GM19468 (cell line): ENCODE measurements at regions not wholly inside any gene's neighbourhood (a gene's known extent, or its start where the extent isn't known, plus 50 kb on each side); places are given as distances from the start of the nearest gene placed in this dataset.

ENCODE experiments used
- ATAC-seq: cut with Tn5 transposase; IDR thresholded peaks from one replicate; pipeline ENCODE4 v1.9.1; 2021; ENCODE audit warnings: mild to moderate bottlenecking, moderate library complexity, moderate number of reproducible peaks; ENCODE audit not compliant: unreplicated experiment; ENCODE audit errors: extremely low read depth

DNA sequence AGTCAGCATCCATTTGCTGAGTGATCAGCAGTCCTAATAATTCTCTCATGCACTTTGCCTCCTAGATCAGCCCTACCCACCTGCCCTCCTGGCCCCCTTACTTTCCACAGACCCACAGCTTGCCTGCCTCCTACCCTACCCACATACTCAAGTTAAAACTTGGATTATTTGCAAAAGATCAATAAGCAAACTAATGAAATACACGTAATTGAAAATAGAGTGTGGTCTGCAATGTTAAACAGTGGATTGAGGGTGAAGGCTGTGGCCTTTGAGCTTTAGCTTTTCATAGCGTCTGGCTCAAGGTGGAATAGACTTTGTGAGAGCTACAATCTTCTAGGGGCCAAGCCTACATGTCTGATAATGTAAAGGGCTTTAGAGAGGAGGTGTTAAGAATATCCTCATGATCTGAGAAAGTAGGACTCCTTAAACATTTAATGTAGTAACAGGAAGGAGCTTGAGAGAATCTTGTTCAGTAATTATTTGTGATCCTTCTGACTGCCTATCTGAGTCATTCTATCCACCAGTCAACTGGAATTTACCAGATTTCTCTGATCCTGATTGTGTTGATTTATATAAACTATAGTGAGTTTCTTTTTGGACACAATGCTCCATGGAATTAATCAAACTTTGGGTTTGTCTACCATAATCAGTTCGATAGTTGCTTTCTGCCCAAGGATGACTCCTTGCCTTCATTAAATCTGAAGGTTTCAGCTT, 310.0 kb downstream of the HRH4 start:
- ATAC-seq = no peak

DNA sequence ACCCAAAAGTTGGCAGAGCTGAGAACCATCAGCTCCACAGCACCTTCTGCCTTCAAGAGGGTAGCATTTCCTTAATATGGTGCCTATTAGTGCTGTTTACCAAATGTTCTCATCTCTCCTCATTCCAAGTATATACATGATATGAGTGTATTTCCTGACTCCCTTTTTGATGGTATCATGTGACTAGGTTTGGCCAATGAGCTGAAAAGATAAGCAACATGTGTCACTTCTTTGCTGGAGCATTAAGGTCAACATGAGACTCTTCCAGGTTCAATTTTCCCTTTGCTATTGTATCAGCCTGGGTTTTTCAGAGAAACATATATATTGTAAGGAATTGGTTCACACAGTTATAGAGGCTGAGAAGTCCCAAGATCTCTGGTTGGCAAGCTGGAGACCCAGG, 310.9 kb downstream of the HRH4 start:
- ATAC-seq = no peak

DNA sequence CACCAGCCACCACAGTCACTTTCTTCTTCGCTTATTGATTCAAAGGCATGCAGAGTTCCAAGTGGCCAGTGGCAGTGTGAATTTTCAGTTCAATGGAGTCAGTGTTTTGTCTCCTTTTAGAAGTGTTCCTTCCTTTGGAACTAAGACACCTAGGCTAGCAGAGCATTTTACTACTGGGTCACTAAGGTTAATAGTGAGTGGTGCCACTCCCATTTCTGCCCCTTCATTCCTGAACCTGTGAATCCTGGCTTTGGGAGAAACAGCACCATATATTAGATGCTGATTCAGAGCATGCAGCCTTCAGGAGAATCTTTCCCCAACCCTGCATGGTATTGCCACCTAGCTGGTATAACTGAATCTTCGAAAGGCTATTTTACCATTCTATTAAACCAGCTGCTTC, 312.7 kb downstream of the HRH4 start:
- ATAC-seq = no peak

DNA sequence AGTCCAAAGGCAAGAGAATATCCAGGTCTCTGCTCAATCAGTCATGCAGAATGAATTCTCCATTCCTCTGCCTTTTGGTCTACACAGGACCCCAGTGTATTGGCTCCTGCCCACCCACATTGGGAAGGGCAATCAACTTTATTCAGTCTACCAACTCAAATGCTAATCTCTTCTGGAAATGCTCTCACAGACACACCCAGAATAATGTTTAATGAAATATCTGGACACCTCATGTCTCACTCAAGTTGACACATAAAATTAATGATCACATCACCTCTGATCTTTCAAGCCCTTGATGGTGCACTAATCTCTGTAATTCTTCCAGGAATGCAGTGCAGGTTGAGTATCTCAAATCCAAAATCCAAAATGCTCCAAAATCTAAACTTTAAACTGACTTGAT, 315.6 kb downstream of the HRH4 start:
- no peak for ATAC-seq

DNA sequence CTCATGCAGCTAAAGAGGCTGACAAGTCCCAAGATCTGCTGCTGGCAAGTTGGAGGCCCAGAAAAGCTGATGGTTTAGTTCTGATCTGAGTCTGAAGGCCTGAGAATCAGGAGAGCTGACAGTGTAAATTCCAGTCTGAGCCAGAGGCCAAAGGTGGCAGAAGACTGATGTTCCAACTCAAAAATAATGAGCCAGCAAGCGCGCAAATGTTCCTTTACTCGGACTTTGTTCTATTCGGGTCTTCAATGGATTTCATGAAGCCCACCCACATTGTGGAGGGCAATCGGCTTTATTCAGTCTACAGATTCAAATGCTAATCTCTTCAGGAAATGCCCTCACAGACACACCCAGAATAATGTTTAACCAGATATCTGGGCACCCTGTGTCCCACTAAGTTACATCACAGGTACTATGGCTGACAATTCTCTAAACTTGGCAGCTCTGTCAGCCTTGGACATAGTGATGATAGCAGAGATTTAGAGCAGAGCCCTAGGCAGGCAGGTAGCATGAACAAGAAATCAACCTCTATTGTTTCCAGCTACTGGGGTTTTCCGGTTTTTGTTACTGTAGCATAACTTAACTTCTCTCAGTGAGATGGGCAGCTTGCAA, 318.5 kb downstream of the HRH4 start:
- no peak for ATAC-seq

DNA sequence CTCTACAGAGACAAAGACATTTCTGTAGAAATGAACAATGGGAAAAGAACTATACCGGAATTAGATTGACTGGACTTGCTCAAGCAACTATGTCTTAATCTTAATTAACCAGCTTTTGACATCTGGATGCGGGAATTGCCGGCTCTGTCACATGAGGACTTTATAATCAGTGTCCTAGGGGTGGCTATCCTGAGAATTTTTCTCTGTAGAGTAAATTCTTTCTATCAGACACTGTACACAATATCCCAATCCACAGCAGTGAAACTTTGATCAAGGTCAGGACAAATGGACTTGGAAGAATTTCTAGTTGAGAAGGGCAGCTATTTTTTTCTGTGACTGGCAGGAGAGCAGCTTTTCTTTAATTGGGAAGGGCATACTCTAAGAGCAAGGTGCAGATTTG, 322.1 kb downstream of the HRH4 start:
- ATAC-seq = no peak

DNA sequence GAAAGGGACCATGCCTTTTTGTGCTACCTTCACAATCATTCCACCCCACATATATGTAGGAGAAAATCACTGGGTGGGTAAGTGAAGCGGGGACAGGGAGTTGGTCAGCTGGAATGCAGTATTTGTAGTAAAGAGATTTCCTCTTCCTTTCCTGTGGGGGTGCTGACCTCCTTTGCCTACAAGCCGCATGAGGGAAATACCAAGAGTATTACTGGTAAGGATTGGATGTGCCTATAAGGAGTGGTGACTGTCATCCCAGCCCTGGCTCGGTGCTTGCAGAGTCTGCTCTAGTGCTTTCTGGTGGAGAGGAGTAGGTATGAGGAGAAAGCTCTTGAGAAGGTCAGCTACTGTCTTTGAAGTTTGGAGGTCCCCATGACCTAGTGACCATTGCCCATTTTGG, 324.6 kb downstream of the HRH4 start:
- no peak for ATAC-seq

DNA sequence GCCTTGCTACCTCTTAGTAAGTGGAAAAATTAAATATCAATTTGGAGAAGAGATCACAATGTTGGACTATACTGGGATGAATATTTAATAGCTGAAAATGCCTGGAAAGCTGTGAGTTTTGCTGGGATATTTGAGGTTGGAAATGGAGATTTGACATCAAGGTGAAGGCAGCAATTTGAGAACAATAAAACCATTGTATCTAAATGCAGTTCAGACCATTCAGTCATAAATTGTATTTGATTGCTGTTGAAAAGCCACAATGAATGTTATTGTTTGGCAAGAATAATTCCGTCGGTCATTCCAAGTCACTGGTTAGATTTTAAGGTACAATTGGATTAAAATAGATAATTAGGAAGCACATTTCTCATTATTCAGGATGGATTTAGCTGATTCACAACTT, 325.6 kb downstream of the HRH4 start:
- ATAC-seq = no peak

DNA sequence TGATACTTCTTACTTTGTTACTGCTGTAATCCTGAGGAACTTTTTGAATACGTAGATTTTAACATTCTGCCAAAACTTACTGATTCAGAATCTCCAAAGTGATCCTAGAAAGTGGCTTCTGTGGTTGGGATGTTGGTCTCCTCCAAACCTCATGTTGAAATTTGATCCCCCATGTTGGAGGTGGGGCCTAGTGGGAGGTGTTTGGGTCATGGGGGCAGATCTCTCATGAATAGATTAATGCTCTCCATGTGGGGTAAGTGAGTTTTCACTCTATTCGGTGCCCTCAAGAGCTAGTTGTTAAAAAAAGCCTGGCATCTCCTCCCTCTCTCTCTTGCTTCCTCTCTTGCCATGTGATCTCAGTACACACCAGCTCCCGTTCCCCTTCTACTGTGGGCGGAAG, 329.9 kb downstream of the HRH4 start:
- ATAC-seq = no peak

DNA sequence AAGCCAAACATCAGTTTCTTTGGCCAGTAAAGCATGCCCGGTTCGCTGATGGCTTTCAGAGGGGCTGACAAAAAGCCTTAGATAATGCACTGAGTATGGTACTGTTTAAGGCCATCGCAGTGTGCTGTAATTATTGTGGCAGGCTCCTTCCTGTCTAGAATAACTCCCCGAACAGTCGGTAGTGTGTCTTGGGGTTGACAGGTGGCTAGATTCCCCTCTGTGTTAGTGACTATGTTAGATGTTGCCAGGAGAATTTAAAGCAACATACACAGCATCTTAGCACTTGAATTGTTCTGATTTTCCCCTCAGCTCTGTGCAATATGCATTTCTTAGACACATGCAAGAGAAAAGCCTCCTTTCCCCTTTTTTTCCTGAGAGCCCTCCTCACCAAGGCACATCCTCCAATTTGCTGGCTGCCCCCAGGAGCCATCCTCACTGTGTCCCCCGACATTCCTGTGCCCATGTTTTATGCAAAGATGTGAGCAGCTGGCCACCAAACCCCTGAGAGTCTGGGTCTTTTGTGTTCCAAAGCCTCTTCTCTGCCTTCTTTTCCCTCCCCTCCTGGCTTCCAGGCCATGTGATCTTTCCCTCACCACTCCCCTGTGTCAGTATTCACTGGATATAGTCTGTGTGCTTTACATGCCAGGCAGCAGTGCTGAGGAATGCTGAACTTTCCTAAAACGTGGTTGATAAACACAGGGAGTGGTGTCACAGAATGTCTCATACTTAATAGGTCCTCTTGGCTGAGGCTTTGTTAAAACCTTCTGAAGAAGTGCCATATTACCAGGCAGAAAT, 331.5 kb downstream of the HRH4 start:
- no peak for ATAC-seq

DNA sequence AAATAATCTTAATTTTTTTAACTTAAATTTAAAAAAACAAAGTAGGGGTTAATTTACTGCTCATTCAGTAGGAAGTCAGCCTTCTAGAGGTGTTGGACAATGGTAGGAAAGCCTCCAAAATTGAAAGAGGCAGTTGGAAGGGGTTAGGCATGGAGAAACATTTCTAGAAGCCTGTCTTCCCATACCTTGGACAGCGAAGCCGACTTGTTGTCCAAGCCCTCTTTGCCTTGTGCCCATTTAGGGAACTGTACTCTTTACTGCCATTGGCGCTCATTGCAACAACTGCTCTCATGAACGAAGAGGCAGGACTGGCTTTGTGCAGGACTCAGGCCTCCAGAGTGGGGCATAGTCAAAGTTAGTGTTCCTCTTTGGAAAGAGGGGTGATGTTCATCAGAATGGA, 333.3 kb downstream of the HRH4 start:
- ATAC-seq = no peak

DNA sequence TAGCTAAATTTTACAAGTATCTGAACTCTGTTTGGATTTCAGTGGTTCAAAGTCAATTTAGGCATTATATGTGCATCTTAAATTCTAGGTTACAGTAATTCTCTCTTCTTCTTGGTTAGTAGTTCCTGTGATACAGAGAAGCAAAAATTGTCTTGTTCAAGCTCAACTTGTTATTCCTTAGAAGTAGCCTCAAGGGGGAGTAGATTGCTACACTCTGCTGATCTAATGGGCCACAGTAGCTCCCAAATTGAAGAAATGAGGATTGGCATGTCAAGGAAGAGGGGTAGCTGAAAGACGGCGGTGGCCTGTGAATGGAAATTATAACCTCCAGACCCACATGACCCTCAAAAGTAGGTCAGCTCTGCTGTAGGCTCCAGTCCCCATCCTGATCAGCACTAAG, 334.7 kb downstream of the HRH4 start:
- ATAC-seq = no peak

DNA sequence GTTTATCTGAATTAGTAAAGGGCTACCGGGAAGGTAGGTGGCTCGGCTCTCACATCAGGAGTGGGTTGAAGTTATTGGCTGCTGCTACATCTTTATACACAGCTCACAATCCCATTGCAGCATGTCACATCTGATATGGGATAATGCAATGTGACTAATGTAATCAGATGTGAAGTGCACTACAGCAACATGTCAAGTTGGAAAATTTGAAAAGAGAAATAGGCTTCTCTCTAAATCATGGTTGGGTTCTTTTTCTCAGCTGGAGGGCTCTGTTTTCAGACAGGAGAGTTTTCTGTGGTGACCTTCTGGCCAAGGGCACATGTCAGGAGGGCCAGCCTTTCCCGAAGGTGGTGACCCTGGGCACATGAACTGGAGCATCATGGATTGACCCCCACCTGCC, 337.5 kb downstream of the HRH4 start:
- no peak for ATAC-seq

DNA sequence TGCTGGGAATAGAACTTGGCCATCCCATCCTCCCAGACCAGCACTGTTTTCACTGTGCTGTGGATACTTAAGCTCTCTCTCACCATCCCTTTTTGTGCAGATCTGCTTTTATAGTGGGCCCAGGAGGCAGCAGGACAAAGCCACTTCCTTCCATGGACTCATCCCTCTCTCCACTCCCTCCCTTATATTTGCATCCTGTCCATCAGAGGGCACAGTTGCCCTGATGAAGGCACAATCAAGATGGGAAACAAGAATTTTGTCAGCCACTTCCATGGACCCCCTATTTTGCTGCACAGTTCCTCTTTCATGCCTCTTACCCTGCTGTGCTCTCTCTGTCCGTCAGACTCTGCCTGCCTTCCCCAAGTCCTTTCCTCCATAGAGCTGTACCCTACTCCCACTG, 338.7 kb downstream of the HRH4 start:
- ATAC-seq = no peak

DNA sequence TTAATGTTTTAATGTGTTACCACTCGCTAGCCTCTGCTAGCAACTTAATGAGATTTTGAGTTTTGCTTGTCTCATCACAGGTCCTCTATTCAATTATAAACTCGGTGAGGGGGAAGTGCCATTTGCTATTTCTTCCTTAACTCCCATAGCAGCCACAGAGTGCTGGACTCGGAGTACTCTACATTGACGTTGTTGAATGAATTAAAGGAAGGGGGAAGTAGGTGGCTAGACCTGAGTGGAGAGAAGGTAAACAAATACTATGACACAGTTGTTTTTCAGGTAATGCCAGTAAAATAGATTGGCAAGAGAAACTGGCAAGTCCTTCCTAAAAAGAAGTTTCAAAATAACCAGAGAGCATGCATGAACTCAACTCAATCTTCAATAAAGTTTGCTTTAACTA, 339.3 kb downstream of the HRH4 start:
- ATAC-seq = no peak

DNA sequence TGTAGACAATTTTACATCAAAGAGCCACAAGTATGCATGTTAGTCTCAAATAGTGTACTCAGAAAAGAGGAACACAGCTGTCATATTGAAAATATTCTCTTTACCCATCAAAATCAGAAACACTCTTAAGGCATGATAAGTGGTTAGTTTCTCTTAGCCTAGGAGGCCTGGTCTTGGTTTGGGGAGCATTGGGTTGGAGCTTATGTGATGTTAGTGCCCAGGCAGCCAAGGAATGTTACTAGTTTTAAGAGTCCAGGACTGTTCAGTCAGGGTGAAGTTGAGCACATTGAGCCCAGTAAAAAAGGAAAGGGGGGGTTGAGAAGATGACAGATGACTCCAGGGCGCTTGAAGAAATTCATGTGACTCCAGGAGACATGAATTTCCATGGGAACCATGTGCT, 340.6 kb downstream of the HRH4 start:
- ATAC-seq = no peak

DNA sequence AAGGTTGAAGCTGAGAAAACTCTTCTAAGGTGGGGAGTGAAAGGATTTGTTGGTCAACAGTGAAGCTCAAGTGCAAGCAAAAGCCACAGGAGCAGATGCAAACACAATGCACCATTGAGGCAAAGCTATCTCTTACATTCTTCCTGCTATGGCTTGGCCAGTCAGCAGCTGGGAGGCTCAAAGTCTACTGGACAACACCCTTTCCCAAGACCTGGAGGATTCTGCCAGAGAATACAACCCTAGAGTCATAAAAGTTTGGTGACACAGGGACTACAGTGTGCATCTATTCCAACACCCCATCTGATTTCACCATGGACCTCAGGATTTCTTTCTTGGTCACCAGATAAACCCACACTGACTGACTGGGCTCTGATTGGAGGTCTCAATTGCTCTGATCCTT, 342.0 kb downstream of the HRH4 start:
- ATAC-seq = no peak

DNA sequence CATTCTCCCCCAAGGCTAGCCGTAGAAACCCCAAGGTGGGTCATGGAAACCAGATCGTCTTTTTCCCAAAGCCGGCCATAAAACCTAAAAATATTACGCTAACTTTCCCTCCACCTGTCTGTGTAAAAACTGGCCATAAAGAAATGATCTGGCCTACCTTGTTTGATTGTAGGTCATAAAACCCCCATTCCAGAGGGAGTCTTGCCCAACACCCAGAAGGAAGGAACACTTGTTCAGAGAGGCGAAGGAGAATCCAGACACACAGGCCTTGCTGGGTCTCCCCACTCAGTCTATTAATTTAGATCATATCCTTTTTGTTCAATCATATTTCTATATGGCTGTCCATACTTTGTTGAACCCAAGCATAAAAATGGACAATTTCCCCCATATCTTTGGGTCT, 344.7 kb downstream of the HRH4 start:
- no peak for ATAC-seq

DNA sequence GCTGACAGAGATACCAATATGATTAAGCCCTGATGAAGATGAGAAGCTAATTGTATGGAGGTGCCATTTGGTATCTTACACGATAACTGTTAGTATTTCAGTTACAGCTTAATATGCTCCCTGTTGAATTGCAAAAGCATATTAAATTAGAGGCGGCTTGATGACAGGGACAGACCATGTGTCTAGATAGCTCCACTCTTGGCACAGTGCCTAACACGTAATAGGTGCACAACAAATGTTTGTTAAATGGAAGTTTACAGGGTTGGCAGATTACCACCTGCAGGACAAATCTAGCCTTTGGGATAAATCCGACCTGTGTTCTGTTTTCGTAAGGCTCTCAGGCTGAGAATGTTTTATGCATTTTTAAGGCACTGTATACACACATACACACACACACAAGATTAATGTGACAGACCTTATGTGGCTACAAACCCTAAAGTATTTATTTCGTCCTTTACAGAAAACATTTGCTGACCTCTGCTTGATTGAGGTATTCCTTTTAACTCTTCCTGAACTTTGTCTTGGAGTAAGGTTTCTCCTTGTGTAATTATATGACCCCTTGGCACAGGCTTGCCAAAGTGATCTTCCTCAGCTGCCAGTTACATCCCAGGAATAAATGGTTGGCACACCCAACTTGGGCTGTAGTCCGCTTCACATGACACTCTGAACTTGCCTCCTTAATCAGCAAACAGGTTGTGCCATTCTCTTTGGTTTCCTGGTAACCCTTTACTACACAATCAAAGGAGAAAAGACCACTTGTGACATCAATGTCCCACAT, 348.9 kb downstream of the HRH4 start:
- ATAC-seq = no peak

DNA sequence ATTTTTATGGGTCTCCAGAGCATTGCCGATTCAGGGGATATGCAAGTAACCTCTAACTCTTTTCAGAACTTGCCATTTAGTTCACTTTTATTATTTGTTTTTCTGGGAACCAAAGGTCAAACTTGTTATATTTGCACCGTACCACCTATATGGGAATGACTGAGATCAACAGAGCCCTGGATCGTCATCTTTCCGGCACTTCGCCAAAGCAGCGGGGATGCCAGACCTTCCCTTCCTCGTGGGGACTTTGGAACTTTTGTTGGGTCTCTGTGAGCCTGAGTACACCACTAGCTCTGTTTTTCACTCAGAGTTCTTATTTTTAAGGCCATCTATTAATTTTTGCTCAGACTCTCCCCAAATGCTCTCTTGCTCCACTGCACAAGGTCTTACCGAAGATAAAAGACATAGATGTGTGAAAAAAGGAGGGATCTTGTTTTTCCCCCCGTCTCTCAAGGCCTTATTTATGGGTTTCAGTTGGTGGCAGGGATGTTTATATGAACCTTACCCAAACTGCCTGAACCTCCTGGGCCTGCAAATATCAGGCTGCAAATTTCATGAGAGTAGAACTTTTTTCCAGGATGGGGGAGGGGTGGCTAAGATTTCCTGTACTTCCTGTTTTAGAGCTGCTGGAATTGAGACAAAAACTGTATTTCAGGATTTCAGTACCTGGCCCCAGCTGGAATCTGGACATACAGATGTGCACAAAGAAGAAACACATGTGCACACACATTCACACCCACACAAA, 350.3 kb downstream of the HRH4 start:
- no peak for ATAC-seq
